GM19324 (cell line): ENCODE measurements at regions not wholly inside any gene's neighbourhood (a gene's known extent, or its start where the extent isn't known, plus 50 kb on each side); places are given as distances from the start of the nearest gene placed in this dataset.

ENCODE experiments used
- ATAC-seq: cut with Tn5 transposase; IDR thresholded peaks from one replicate; pipeline ENCODE4 v1.9.1; 2021; ENCODE audit warnings: mild to moderate bottlenecking, moderate library complexity; ENCODE audit not compliant: unreplicated experiment, low FRiP score

GRCh38 chrX:39709812-39710211, 387.9 kb downstream of the BCOR start:
- ATAC-seq, result no peak

- ATAC-seq, result no peak
Measured at GRCh38 chrX:39710776-39711175, 387.0 kb downstream of the BCOR start.

- no peak for ATAC-seq
Measured at GRCh38 chrX:39714471-39714870, 383.3 kb downstream of the BCOR start.

GRCh38 chrX:39716401-39716800, 381.4 kb downstream of the BCOR start:
- ATAC-seq, result no peak

GRCh38 chrX:39716802-39717540, 380.8 kb downstream of the BCOR start:
- no peak for ATAC-seq

- ATAC-seq, result no peak
Measured at GRCh38 chrX:39718981-39719380, 378.8 kb downstream of the BCOR start.

- ATAC-seq, result no peak
Measured at GRCh38 chrX:39720945-39721344, 376.8 kb downstream of the BCOR start.

- ATAC-seq, result no peak
Measured at GRCh38 chrX:39721566-39722279, 376.0 kb downstream of the BCOR start.

GRCh38 chrX:39724544-39724943, 373.2 kb downstream of the BCOR start:
- ATAC-seq, result no peak

GRCh38 chrX:39725114-39725513, 372.6 kb downstream of the BCOR start:
- no peak for ATAC-seq

GRCh38 chrX:39725928-39726619, 371.7 kb downstream of the BCOR start:
- no peak for ATAC-seq

GRCh38 chrX:39726771-39727170, 371.0 kb downstream of the BCOR start:
- no peak for ATAC-seq

GRCh38 chrX:39728025-39728424, 369.7 kb downstream of the BCOR start:
- ATAC-seq, result no peak

GRCh38 chrX:39728852-39729598, 368.7 kb downstream of the BCOR start:
- no peak for ATAC-seq

- ATAC-seq, result no peak
Measured at GRCh38 chrX:39729981-39730661, 367.6 kb downstream of the BCOR start.

GRCh38 chrX:39730662-39731329, 367.0 kb downstream of the BCOR start:
- ATAC-seq, result no peak

- no peak for ATAC-seq
Measured at GRCh38 chrX:39731330-39731667, 366.5 kb downstream of the BCOR start.

- no peak for ATAC-seq
Measured at GRCh38 chrX:39731735-39732134, 366.0 kb downstream of the BCOR start.

- no peak for ATAC-seq
Measured at GRCh38 chrX:39733745-39734144, 364.0 kb downstream of the BCOR start.
